ENCODE measurements at regions not wholly inside any gene's neighbourhood (a gene's known extent, or its start where the extent isn't known, plus 50 kb on each side); places are given as distances from the start of the nearest gene placed in this dataset.

DNA sequence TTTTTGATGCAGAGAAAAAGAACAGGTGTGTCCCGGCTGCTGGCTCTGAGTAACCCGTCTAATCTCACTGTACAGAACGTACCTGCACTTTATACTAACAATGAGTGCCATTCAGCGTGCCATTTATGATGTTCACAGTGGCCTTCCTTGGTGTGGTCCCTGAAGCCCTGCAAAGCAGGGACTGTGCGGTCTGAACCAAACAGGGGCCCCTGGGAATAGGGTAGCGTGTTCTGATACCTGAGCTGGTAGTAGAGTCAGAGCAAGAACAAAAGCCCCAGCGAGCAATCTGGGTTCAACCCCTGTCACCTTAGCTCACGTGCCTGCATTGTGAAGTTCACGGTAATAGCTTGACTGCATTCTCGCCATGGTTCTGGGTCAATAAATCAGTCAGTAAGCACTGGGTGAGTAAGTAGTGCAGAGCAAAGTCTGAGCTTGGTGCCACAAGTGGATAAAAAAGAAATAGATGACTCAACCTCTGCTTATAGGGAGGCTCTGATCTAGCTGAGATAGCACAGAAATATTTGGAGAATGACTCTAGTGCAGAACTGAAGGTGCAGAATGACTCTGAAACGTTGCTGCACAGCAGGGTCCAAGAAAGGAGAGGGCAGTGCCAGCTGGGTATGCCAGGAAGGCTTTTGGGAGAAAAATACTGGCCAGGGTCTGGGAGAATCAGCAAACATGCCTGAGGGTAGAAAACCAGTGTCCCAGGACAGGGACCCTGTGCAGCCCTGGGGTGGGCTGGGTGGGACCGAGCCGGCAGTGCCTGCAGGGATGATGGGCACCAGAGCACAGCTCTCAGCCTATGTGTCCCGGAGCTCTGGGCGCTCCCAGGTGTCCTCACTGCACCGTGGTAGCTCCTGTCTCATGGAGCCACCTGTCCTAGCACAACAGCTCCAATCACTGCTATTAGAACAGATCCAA is 125.9 kb downstream of the RHOU start:
- TF ChIP-seq, protein P1, sequence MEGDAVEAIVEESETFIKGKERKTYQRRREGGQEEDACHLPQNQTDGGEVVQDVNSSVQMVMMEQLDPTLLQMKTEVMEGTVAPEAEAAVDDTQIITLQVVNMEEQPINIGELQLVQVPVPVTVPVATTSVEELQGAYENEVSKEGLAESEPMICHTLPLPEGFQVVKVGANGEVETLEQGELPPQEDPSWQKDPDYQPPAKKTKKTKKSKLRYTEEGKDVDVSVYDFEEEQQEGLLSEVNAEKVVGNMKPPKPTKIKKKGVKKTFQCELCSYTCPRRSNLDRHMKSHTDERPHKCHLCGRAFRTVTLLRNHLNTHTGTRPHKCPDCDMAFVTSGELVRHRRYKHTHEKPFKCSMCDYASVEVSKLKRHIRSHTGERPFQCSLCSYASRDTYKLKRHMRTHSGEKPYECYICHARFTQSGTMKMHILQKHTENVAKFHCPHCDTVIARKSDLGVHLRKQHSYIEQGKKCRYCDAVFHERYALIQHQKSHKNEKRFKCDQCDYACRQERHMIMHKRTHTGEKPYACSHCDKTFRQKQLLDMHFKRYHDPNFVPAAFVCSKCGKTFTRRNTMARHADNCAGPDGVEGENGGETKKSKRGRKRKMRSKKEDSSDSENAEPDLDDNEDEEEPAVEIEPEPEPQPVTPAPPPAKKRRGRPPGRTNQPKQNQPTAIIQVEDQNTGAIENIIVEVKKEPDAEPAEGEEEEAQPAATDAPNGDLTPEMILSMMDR (IDR thresholded peaks at IDR 0.05; ENCODE audit: low read length, missing control alignments): no peak
- DNase-seq (ENCODE audit: low read depth): peak; percentile 67
- H3K4me3 ChIP-seq (replicated peaks; ENCODE audit: low read depth, low read length): no peak overlapping the region

DNA sequence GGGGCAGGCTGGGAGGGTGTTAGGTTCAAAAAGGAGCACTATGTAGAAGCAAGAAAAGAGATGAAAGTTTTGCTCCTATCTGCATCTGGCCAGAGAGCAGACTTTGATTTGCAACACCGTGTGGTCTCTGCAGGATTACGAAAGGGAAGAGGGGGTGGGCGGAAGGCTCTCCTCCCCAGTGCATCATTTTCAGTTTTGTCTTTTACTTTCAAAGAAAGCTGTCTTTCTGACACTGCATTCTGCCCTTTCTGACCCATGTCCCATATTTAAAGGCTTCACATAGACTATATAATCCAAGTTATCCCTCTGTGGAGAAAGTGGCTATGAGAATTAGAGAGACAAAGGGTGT is 126.5 kb downstream of the RHOU start:
- no peak overlapping the region for H3K4me3 ChIP-seq (replicated peaks; ENCODE audit: low read depth, low read length)
- TF ChIP-seq, protein P1 (IDR thresholded peaks at IDR 0.05; ENCODE audit: low read length, missing control alignments): no peak
- no peak for DNase-seq (ENCODE audit: low read depth)

DNA sequence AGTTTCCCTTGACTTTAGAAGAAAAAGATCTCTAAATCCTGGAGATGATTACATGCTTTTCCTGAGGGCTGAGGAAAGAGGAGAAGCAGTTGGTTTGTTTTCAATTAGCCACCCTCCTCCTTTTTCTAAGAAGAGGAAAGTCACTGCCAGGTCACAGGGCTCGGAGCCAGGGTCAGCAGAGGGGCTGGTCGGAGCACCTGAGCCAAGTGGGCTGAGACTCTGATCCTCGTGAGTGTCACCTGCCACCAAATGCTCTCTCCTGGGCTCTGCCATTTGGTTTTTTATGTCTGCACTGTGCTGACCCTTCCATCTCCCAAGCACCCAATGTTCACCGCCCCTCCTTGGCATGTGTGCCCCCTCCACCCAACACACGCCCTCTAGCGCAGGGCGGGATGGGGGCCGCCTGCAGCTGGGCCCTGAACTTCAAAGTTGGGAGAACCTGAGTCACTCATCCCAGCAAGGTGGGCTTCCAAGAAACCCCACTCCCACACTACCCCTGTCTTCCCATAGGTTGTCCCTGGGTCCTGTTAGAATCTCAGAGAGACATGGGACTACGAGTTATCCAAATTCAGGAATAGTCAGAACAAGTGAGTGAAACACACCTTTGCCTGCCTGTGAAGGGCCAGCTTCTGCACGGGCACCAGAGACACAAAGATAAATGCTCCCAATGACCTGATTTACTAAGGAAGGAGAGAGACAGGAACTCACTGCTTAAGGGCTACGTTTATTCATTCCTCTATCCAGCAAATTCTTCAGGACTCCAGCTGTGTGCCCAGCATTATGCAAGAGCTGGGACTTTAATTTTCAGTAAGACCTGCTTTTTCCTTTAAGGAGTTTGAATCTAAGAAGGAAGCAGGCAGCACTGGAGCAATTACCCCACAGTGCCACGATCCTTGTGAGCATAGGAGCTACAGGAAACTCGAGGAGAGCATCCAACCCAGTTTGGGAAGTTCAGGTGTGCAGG is 127.5 kb downstream of the RHOU start:
- no peak overlapping the region for H3K4me3 ChIP-seq (replicated peaks; ENCODE audit: low read depth, low read length)
- TF ChIP-seq, protein P1 (IDR thresholded peaks at IDR 0.05; ENCODE audit: low read length, missing control alignments): no peak
- DNase-seq (ENCODE audit: low read depth): peak; percentile 22

DNA sequence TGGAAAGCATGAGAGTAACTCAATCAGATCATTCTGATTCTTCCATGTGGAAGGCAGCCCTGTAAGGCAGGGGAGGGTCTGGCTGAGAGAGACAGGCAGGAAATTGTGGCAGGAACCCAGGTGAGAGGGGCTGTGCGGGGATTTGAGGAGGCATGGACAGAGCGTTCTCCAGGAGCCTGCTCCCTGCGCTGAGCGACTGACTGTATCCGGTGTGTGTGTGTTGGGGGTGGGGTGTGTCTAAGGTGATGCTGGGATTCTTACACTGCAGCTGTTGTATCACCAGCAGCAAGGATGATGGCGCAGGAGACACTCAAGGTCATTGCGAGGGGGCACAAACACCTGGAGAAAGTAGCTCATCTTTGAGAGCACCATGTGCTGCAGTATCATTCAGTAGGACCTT is 128.5 kb downstream of the RHOU start:
- H3K4me3 ChIP-seq (replicated peaks; ENCODE audit: low read depth, low read length): no peak overlapping the region
- no peak for DNase-seq (ENCODE audit: low read depth)
- TF ChIP-seq, protein P1 (IDR thresholded peaks at IDR 0.05; ENCODE audit: low read length, missing control alignments): no peak

DNA sequence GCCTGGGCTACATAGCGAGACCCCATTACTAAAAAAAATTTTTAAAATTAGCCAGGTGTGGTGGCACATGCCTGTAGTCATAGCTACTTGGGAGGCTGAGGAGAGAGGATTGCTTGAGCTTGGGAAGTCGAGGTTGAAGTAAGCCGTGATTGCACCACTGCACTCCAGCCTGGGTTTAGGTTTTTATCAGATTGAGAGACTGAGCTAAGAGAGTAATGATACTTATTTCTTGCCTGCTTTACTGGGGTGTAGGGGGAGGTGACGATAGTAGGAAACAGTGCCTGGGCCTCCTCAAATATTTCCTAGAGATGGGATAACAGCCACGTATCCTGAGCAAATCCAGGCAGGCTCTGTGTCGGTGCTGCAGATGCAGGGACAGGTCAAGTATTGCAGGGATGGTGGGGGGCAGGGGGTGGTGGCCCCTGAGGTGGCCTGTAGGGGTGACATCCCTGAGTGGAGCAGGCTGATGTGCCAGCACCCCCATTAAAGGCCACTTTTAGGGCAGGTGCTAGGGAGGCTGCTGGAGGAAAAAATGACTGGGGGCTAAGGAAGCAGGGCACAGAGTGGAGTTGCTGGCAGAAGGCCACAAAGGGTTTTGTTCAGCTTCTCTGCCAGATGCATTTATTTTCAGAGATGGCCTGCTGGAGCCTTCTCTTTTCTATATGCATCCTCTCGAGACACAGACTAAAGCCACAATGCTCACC is 130.5 kb downstream of the RHOU start:
- no peak overlapping the region for H3K4me3 ChIP-seq (replicated peaks; ENCODE audit: low read depth, low read length)
- no peak for DNase-seq (ENCODE audit: low read depth)
- TF ChIP-seq, protein P1 (IDR thresholded peaks at IDR 0.05; ENCODE audit: low read length, missing control alignments): no peak

DNA sequence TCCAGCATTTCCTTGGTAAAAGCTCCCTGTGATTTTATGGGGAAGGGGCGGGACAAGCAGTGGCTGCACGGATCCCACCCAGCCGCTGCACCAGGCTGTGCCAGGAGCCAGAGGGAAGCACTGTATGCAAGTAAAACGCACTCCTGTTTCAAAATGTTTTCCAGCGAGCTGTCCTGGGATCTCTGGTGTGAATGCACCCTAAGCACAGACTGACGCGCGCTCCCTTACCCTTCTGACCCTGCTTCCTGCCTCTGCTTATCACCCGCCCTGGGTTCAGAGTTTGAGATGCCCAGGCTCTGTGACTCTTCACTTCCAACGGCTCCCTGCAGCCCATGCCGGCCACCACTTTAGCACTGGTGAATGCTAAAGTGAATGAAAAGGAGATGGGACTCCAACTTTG is 131.2 kb downstream of the RHOU start:
- peak; percentile 33 for DNase-seq (ENCODE audit: low read depth)
- TF ChIP-seq, protein P1 (IDR thresholded peaks at IDR 0.05; ENCODE audit: low read length, missing control alignments): no peak
- no peak overlapping the region for H3K4me3 ChIP-seq (replicated peaks; ENCODE audit: low read depth, low read length)
